ENCODE measurements at regions not wholly inside any gene's neighbourhood (a gene's known extent, or its start where the extent isn't known, plus 50 kb on each side); places are given as distances from the start of the nearest gene placed in this dataset.

DNA sequence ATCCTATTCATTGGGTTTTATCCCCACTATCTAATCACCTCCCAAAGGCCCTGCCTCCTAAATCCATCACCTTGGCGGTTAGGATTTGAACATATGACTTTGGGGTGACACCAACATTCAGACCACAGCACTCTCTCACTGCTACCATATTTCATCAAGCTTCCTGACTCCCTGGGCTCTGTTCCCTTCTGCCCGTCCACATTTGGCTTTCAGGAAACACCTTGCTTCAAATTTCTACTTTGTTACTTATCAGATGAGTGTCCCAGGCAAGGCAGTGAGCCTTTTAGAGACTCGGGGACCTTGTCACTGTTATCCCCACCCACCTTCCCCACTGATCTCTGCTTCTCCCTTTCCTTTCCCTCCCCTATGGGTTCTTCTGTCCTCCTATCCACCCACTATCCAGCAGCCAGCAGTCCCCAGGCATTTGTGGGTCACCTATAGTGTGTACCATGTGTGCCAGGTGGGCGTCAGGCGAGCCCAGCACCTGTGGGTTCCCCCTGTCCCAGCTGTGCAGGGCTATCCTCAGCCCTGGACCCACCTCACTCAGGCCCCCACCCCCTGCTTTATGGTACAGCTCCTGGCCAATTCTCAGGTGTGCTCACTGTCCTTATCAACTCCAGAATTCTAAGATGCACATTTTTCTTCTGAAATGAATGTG, 230.9 kb downstream of the LOXHD1 start:
- TF ChIP-seq POLR2A (IDR thresholded peaks at IDR 0.05; ENCODE audit: low read length), result no peak
- no peak for TF ChIP-seq GATA1 (IDR thresholded peaks at IDR 0.05; ENCODE audit: low read depth, low read length)

All from erythroblast (primary cell).